Fibroblast of lung (primary cell): ENCODE measurements at regions not wholly inside any gene's neighbourhood (a gene's known extent, or its start where the extent isn't known, plus 50 kb on each side); places are given as distances from the start of the nearest gene placed in this dataset.
"Not testable (repeated sequence)": the region's sequence is repeated elsewhere in the genome, so short reads cannot be mapped to it uniquely, and the experiment has no call there.

Experiments
- DNase-seq, 2 donors: peaks; one replicate each; pipeline versions ENCODE4 v3.0.0 to v3.0.0-alpha.2; 2010; ENCODE audit warnings: low read depth in 2 of 2
- H2AFZ ChIP-seq: 2 replicates; pipeline ENCODE4 v1.5.1; 2012; ENCODE audit warnings: low read length, control low read depth, inconsistent platforms
- H3K27ac ChIP-seq: 2 replicates; pipeline ENCODE4 v1.5.1; 2011; ENCODE audit warnings: low read length, control low read depth; ENCODE audit not compliant: insufficient read depth
- H3K27me3 ChIP-seq: 2 replicates; pipeline ENCODE4 v1.5.1; 2011; ENCODE audit warnings: mild to moderate bottlenecking, low read length; ENCODE audit not compliant: control insufficient read depth, insufficient read depth
- H3K36me3 ChIP-seq: 2 replicates; pipeline ENCODE4 v1.5.1; 2011; ENCODE audit warnings: low read length; ENCODE audit not compliant: control insufficient read depth, insufficient read depth
- H3K4me1 ChIP-seq: 2 replicates; pipeline ENCODE4 v1.5.1; 2011; ENCODE audit warnings: low read length; ENCODE audit not compliant: control insufficient read depth, insufficient read depth; ENCODE audit errors: extremely low read depth
- H3K4me2 ChIP-seq: 2 replicates; pipeline ENCODE4 v1.5.1; 2011; ENCODE audit warnings: low read length, control low read depth; ENCODE audit not compliant: insufficient read depth; ENCODE audit errors: extremely low read depth
- H3K4me3 ChIP-seq, 4 experiments: fragments of 200-600 bp in 1 of 4; sonication (generic) in 1 of 4; replicated peaks in 1 of 4; 2 replicates each; pipeline ENCODE4 v1.5.1; 2011 to 2016; ENCODE audit warnings: low read length in 4 of 4, low read depth in 3 of 4, mild to moderate bottlenecking in 3 of 4, control low read depth in 2 of 4, inconsistent platforms in 1 of 4, mixed read lengths in 1 of 4; ENCODE audit not compliant: insufficient read depth in 1 of 4; ENCODE audit errors: control extremely low read depth in 1 of 4
- H3K79me2 ChIP-seq: 2 replicates; pipeline ENCODE4 v1.5.1; 2012; ENCODE audit warnings: mild to moderate bottlenecking, low read length, inconsistent platforms; ENCODE audit not compliant: control insufficient read depth, insufficient read depth
- H3K9ac ChIP-seq: 2 replicates; pipeline ENCODE4 v1.5.1; 2011; ENCODE audit warnings: mild to moderate bottlenecking, low read length, control low read depth; ENCODE audit not compliant: insufficient read depth
- H3K9me3 ChIP-seq: 2 replicates; pipeline ENCODE4 v1.5.1; 2012; ENCODE audit warnings: low read depth, low read length; ENCODE audit not compliant: control insufficient read depth, insufficient read depth
- H4K20me1 ChIP-seq: 2 replicates; pipeline ENCODE4 v1.5.1; 2011; ENCODE audit warnings: low read length; ENCODE audit not compliant: control insufficient read depth, insufficient read depth; ENCODE audit errors: extremely low read depth
- EZH2 ChIP-seq: IDR thresholded peaks from 2 replicates; pipeline ENCODE4 v1.5.1; 2012; ENCODE audit warnings: low read length, control low read depth, mild to moderate bottlenecking; ENCODE audit errors: missing control alignments
- TF ChIP-seq, protein P1 (sequence below), 2 donors: IDR thresholded peaks in 1 of 2; conservative IDR thresholded peaks in 1 of 2; 1 replicate in 1 of 2; 2 replicates in 1 of 2; pipeline ENCODE4 v1.5.1; 2011 to 2012; ENCODE audit warnings: low read length in 2 of 2, control low read depth in 1 of 2, inconsistent platforms in 1 of 2, low read depth in 1 of 2, mild to moderate bottlenecking in 1 of 2

DNA sequence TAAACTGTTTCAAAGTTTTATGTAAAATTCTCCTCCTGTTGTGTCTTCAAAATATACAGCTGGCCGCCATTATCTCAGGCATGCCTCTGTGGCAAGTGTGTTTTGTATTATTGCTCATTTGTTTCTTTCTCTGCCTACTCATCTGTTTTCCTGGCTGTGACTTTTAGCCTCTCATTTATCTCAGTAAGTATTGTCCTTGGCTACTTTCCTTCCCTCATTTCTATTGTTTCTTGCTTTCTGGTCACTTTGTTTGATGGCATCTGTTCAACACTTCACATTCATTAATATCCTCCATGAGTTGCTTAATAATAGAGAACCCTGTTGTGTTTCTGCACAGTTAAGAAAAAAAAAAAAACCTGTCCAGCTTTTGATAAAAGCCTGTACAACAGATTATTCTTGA, 869.4 kb downstream of the PCDH17 start:
- no peak overlapping the region for H3K9ac ChIP-seq
- no peak overlapping the region for H3K4me2 ChIP-seq
- H3K79me2 ChIP-seq: no peaks in the 10 kb centered on the region
- peak in 1 of 2 donors; percentile 37 for DNase-seq
- H3K9me3 ChIP-seq: no peaks in the 10 kb centered on the region
- no peak for TF ChIP-seq EZH2
- TF ChIP-seq, protein P1, sequence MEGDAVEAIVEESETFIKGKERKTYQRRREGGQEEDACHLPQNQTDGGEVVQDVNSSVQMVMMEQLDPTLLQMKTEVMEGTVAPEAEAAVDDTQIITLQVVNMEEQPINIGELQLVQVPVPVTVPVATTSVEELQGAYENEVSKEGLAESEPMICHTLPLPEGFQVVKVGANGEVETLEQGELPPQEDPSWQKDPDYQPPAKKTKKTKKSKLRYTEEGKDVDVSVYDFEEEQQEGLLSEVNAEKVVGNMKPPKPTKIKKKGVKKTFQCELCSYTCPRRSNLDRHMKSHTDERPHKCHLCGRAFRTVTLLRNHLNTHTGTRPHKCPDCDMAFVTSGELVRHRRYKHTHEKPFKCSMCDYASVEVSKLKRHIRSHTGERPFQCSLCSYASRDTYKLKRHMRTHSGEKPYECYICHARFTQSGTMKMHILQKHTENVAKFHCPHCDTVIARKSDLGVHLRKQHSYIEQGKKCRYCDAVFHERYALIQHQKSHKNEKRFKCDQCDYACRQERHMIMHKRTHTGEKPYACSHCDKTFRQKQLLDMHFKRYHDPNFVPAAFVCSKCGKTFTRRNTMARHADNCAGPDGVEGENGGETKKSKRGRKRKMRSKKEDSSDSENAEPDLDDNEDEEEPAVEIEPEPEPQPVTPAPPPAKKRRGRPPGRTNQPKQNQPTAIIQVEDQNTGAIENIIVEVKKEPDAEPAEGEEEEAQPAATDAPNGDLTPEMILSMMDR (conservative IDR thresholded peaks at IDR 0.05 in 1 of 2, IDR thresholded peaks at IDR 0.05 in 1 of 2; ENCODE audit: low read depth in 1 of 2, low read length in 2 of 2): no peak
- no peaks in the 10 kb centered on the region for H3K36me3 ChIP-seq
- no peaks in the 10 kb centered on the region for H3K27me3 ChIP-seq
- no peak overlapping the region for H2AFZ ChIP-seq
- no peaks in the 10 kb centered on the region for H3K4me1 ChIP-seq
- no peak overlapping the region for H3K4me3 ChIP-seq
- no peak overlapping the region for H3K27ac ChIP-seq
- H4K20me1 ChIP-seq: no peaks in the 10 kb centered on the region

DNA sequence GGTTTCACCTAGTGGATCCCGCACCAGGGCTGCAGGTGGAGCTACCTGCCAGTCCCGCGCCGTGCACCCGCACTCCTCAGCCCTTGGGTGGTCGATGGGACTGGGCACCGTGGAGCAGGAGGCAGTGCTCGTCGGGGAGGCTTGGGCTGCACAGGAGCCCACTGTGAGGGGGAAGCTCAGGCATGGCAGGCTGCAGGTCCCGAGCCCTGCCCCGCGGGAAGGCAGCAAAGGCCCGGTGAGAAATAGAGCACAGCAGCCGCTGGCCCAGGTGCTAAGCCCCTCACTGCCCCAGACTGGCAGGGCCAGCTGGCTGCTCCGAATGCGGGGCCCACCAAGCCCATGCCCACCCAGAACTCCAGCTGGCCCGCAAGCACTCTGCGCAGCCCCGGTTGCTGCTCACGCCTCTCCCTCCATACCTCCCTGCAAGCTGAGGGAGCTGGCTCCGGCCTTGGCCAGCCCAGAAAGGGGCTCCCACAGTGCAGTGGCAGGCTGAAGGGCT, 872.7 kb downstream of the PCDH17 start:
- not testable (repeated sequence) for H3K27ac ChIP-seq, H2AFZ ChIP-seq, H3K27me3 ChIP-seq, H3K4me3 ChIP-seq, H3K9me3 ChIP-seq, H3K4me1 ChIP-seq, H3K79me2 ChIP-seq, DNase-seq, H3K9ac ChIP-seq, H4K20me1 ChIP-seq, H3K36me3 ChIP-seq, H3K4me2 ChIP-seq

DNA sequence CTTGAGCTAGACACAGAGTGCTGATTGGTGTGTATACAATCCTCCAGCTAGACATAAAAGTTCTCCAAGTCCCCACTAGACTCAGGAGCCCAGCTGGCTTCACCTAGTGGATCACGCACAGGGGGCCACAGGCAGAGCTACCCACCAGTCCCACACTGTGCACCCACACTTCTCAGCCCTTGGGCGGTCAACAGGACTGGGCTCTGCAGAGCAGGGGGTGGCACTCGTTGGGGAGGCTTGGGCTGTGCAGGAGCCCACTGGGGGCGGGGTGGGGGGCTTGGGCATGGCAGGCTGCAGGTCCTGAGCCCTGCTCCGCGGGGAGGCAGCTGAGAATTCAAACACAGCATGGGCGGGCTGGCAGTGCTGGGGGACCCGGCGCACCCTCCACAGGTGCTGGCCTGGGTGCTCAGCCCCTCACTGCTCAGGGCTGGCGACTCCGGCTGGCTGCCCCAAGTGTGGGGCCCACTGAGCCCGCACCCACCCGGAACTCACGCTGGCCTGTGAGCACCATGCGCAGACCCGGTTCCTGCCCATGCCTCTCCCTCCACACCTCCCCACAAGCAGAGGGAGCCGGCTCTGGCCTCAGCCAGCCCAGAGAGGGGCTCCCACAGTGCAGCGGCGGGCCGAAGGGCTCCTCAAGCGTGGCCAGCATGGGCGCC, 873.8 kb downstream of the PCDH17 start:
- not testable (repeated sequence) for H3K36me3 ChIP-seq, H3K9ac ChIP-seq, H3K4me1 ChIP-seq, H3K27me3 ChIP-seq, H3K9me3 ChIP-seq, H3K4me3 ChIP-seq, H3K79me2 ChIP-seq, H3K4me2 ChIP-seq, H3K27ac ChIP-seq, DNase-seq, H4K20me1 ChIP-seq, H2AFZ ChIP-seq

DNA sequence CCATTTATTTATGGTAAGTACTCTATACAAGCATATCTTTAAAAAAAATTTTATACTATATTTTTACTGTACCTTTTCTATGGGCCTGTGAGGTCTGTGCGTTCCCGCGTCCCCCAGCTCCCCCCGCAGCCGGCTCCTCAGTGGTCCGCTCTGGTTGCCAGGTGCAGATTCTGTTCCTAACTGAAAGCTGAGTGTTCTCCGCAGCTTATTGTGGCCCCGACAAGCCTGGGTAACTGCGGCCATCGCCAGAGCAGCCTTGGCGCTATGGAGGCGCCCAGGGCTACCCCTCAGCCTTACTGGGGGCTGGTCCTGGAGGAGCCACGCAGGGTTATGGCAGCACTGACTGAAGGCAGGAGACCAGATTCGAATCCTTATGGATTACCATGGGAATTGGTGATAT, 896.8 kb downstream of the PCDH17 start:
- TF ChIP-seq EZH2: no peak
- TF ChIP-seq, protein P1 (conservative IDR thresholded peaks at IDR 0.05 in 1 of 2, IDR thresholded peaks at IDR 0.05 in 1 of 2; ENCODE audit: low read depth in 1 of 2, low read length in 2 of 2): no peak
- no peak overlapping the region for H2AFZ ChIP-seq

More for the DNA sequence above, 896.8 kb downstream of the PCDH17 start:
- Histone ChIP-seq H3K36me3 (no peaks in the 10 kb centered on the region), H3K9ac (no peak overlapping the region), H3K9me3 (no peaks in the 10 kb centered on the region), H3K79me2 (no peaks in the 10 kb centered on the region), H3K4me1 (no peaks in the 10 kb centered on the region), H3K27me3 (no peaks in the 10 kb centered on the region), H4K20me1 (no peaks in the 10 kb centered on the region), H3K4me3 (no peak overlapping the region), H3K4me2 (no peak overlapping the region), H3K27ac (no peak overlapping the region)
- DNase-seq: no peak
